Tibial nerve (tissue), 4 donors: ENCODE measurements at regions not wholly inside any gene's neighbourhood (a gene's known extent, or its start where the extent isn't known, plus 50 kb on each side); places are given as distances from the start of the nearest gene placed in this dataset.
A peak's percentile ranks its signal among the peaks of the same experiment; 100 is the strongest.

Source experiments
- DNase-seq, 2 donors: peaks; one replicate each; pipeline ENCODE4 v3.0.0-alpha.2; 2019; ENCODE audit warnings: low spot score in 2 of 2
- H3K27ac ChIP-seq, 4 donors: fragments of 200-600 bp; sonication (generic) in 3 of 4; one replicate each; pipeline ENCODE4 v1.5.1; 2017 to 2019; ENCODE audit warnings: mild to moderate bottlenecking in 1 of 4
- H3K27me3 ChIP-seq, 2 donors: fragments of 200-600 bp; sonication (generic) in 1 of 2; one replicate each; pipeline versions ENCODE4 v1.5.1 to v1.6.0; 2017 to 2019
- H3K36me3 ChIP-seq, 3 donors: fragments of 200-600 bp; sonication (generic); one replicate each; pipeline ENCODE4 v1.5.1; 2018 to 2019
- H3K4me1 ChIP-seq, 4 donors: fragments of 200-600 bp; sonication (generic) in 3 of 4; one replicate each; pipeline ENCODE4 v1.5.1; 2017 to 2019
- H3K4me3 ChIP-seq, 4 donors: fragments of 200-600 bp; sonication (generic) in 3 of 4; one replicate each; pipeline ENCODE4 v1.5.1; 2017 to 2019; ENCODE audit warnings: mild to moderate bottlenecking in 1 of 4, moderate library complexity in 1 of 4
- H3K9me3 ChIP-seq, 4 donors: fragments of 200-600 bp; sonication (generic) in 3 of 4; one replicate each; pipeline ENCODE4 v1.5.1; 2017 to 2019
- EP300 ChIP-seq, 2 donors: sonication (generic); formaldehyde crosslinking; IDR thresholded peaks; one replicate each; pipeline ENCODE4 v1.6.1; 2017; ENCODE audit warnings: antibody characterized with exemption in 2 of 2, mild to moderate bottlenecking in 1 of 2
- POLR2A ChIP-seq, 2 donors: fragments of 450-650 bp; IDR thresholded peaks; one replicate each; pipeline ENCODE4 v1.6.1; 2017; ENCODE audit warnings: antibody characterized with exemption in 2 of 2, mild to moderate bottlenecking in 2 of 2, moderate library complexity in 2 of 2
- WGBS, 2 donors: methylation state at CpG; one replicate each; pipeline ENCODE4 v1.1.5; 2018; 5-methylcytosine and 5-hydroxymethylcytosine counted together
- TF ChIP-seq, protein P1 (sequence below), 5 experiments: fragments of 200-600 bp in 3 of 5; fragments of 450-650 bp in 2 of 5; sonication (generic) in 3 of 5; IDR thresholded peaks; one replicate each; pipeline ENCODE4 v1.5.1; 2016 to 2019; ENCODE audit warnings: antibody characterized with exemption in 5 of 5, mild to moderate bottlenecking in 3 of 5, moderate library complexity in 2 of 5

DNA sequence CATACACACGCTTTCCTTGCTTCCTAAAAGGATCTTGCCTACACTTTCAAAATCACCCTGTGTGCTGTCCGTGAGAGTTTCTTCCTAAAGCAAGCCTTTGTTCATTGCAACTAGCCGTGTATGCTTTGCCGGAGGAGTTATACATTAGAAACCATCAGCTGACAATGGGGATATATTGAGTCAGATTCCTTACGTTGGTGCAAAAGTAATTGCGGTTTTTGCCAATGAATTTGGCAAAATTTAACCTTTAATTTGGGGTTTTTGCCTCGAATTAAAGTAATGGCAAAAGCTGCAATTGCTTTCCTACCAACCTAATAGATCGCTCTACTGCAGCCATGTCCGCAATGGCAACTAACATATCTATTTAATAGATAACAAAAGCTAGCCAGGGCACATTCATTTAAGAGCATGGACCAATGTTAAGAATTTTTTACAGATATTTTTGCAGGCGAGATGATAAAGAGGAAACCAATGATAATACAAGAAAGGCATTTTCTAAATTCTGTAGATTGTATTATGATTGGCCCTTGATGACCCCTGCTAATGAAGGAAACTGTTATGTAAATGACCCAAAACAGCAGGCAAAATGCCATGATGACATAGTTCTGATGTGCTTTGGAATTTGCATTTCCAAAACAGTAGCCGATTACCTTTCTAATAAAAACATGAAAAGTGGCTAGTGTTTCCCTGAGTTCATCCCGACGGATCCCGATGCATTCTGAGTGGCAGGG, 184.8 kb upstream of the NRP1 start:
- 63 to 67% methylated on average over 14 of the region's 14 CpGs for WGBS, 2 donors
- H3K36me3 ChIP-seq = no peaks in the 10 kb centered on the region
- TF ChIP-seq, protein P1, sequence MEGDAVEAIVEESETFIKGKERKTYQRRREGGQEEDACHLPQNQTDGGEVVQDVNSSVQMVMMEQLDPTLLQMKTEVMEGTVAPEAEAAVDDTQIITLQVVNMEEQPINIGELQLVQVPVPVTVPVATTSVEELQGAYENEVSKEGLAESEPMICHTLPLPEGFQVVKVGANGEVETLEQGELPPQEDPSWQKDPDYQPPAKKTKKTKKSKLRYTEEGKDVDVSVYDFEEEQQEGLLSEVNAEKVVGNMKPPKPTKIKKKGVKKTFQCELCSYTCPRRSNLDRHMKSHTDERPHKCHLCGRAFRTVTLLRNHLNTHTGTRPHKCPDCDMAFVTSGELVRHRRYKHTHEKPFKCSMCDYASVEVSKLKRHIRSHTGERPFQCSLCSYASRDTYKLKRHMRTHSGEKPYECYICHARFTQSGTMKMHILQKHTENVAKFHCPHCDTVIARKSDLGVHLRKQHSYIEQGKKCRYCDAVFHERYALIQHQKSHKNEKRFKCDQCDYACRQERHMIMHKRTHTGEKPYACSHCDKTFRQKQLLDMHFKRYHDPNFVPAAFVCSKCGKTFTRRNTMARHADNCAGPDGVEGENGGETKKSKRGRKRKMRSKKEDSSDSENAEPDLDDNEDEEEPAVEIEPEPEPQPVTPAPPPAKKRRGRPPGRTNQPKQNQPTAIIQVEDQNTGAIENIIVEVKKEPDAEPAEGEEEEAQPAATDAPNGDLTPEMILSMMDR (IDR thresholded peaks at IDR 0.05) = no peak
- no peak for TF ChIP-seq EP300 (IDR thresholded peaks at IDR 0.05)
- no peak for TF ChIP-seq POLR2A (IDR thresholded peaks at IDR 0.05)
- no peak for DNase-seq
- H3K4me3 ChIP-seq = no peak overlapping the region
- no peak overlapping the region for H3K27ac ChIP-seq
- no peaks in the 10 kb centered on the region for H3K27me3 ChIP-seq
- no peaks in the 10 kb centered on the region for H3K9me3 ChIP-seq
- no peaks in the 10 kb centered on the region for H3K4me1 ChIP-seq

GRCh38 chr10:33510206-33510605, 175.7 kb upstream of the NRP1 start:
- TF ChIP-seq, protein P1 (IDR thresholded peaks at IDR 0.05) = no peak
- TF ChIP-seq POLR2A (IDR thresholded peaks at IDR 0.05) (no peak), EP300 (IDR thresholded peaks at IDR 0.05) (no peak)
- DNase-seq = no peak
- Histone ChIP-seq H3K4me1 (peaks cover 0 to 14% (median 0%) of the 10 kb centered on the region in 4 donors), H3K36me3 (no peaks in the 10 kb centered on the region), H3K27ac (no peak overlapping the region), H3K9me3 (no peaks in the 10 kb centered on the region), H3K27me3 (no peaks in the 10 kb centered on the region), H3K4me3 (no peak overlapping the region)
- 66 to 77% methylated on average over 3 of the region's 3 CpGs for WGBS, 2 donors

GRCh38 chr10:33509231-33509831, 174.9 kb upstream of the NRP1 start:
- peaks cover 0 to 14% (median 0%) of the 10 kb centered on the region in 4 donors for H3K4me1 ChIP-seq
- TF ChIP-seq, protein P1 (IDR thresholded peaks at IDR 0.05) = no peak
- TF ChIP-seq POLR2A (IDR thresholded peaks at IDR 0.05) = no peak
- peak in 1 of 2 donors; percentile 29 for TF ChIP-seq EP300 (IDR thresholded peaks at IDR 0.05)
- no peak overlapping the region for H3K4me3 ChIP-seq
- peak; percentile 21 to 39 for DNase-seq
- no peak overlapping the region for H3K27ac ChIP-seq
- no peaks in the 10 kb centered on the region for H3K27me3 ChIP-seq
- H3K9me3 ChIP-seq = no peaks in the 10 kb centered on the region
- 32 to 43% methylated on average over 7 of the region's 7 CpGs for whole genome bisulfite sequencing, 2 donors
- no peaks in the 10 kb centered on the region for H3K36me3 ChIP-seq

DNA sequence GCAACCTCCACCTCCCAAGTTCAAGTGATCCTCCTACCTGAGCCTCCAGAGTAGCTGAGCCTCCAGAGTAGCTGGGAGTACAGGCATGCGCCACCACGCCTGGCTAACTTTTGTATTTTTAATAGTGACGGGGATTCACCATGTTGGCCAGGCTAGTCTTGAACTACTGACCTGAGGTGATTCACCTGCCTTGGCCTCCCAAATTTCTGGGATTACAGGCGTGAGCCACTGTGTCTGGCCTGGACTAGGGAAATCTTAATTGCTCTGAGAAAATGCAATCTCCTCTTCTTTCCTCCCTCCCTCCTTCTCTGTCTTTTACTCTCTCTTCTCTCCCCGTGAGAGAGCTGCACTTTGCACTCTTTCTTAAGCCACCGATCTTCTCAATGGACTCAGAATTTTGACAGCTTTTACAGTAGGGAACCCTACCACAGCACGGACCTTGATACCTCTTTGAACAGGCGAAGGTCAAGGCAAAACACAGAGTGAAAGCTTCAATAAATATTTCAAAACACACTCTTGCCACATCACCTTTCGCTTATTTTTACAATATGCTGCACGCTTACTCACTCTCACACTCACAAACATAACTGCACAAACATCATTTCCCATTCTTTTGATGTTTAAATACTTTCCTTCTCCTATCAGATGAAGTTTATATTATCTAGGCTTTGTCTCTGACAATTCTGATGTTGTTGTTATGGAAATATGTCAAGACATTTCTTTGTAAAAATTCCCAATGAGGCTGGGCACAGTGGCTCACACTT, 173.4 kb upstream of the NRP1 start:
- Histone ChIP-seq H3K36me3 (no peaks in the 10 kb centered on the region), H3K4me1 (peaks cover 0 to 14% (median 0%) of the 10 kb centered on the region in 4 donors), H3K27ac (no peak overlapping the region), H3K9me3 (no peaks in the 10 kb centered on the region), H3K4me3 (no peak overlapping the region), H3K27me3 (no peaks in the 10 kb centered on the region)
- DNase-seq = no peak
- WGBS, 2 donors = 93 to 95% methylated on average over 10 of the region's 10 CpGs
- TF ChIP-seq, protein P1 (IDR thresholded peaks at IDR 0.05) = no peak
- no peak for TF ChIP-seq POLR2A (IDR thresholded peaks at IDR 0.05)
